DOHH2 (cell line): ENCODE measurements at regions not wholly inside any gene's neighbourhood (a gene's known extent, or its start where the extent isn't known, plus 50 kb on each side); places are given as distances from the start of the nearest gene placed in this dataset.
"Not testable (repeated sequence)": the region's sequence is repeated elsewhere in the genome, so short reads cannot be mapped to it uniquely, and the experiment has no call there.

Experiments used
- H3F3A ChIP-seq: fragments of 200-600 bp; sonication (generic), shearing (Covaris generic); 2 replicates; pipeline ENCODE4 v1.6.0; 2016; ENCODE audit warnings: antibody characterized with exemption, mild to moderate bottlenecking; ENCODE audit not compliant: control insufficient read depth, insufficient read depth
- H3K27ac ChIP-seq: fragments of 200-600 bp; sonication (generic); 2 replicates; pipeline ENCODE4 v1.5.1; 2014; ENCODE audit warnings: low read depth, mild to moderate bottlenecking, low read length, moderate library complexity
- H3K27me3 ChIP-seq: fragments of 200-600 bp; sonication (generic); 2 replicates; pipeline ENCODE4 v1.6.1; 2014; ENCODE audit warnings: mild to moderate bottlenecking, low read length, mixed read lengths; ENCODE audit not compliant: control insufficient read depth
- H3K36me3 ChIP-seq: fragments of 200-600 bp; sonication (generic); 2 replicates; pipeline ENCODE4 v1.6.1; 2014; ENCODE audit warnings: mild to moderate bottlenecking, low read length, moderate library complexity, mixed read lengths; ENCODE audit not compliant: control insufficient read depth
- H3K4me1 ChIP-seq: fragments of 200-600 bp; sonication (generic); 2 replicates; pipeline ENCODE4 v1.6.1; 2014; ENCODE audit warnings: mild to moderate bottlenecking, low read length, mixed read lengths; ENCODE audit not compliant: control insufficient read depth
- H3K4me2 ChIP-seq: fragments of 200-600 bp; sonication (generic); 2 replicates; pipeline ENCODE4 v1.6.0; 2014; ENCODE audit warnings: mild to moderate bottlenecking, low read length, moderate library complexity
- H3K4me3 ChIP-seq: fragments of 200-600 bp; sonication (generic); 2 replicates; pipeline ENCODE4 v1.5.1; 2014; ENCODE audit warnings: mild to moderate bottlenecking, low read length, mixed read lengths
- H3K79me2 ChIP-seq: fragments of 200-600 bp; sonication (generic); 2 replicates; pipeline ENCODE4 v1.6.1; 2014; ENCODE audit warnings: mild to moderate bottlenecking, low read length, mixed read lengths; ENCODE audit not compliant: control insufficient read depth
- H3K9me2 ChIP-seq: fragments of 200-600 bp; sonication (generic); replicated peaks from 2 replicates; pipeline ENCODE4 v1.6.1; 2014; ENCODE audit warnings: mild to moderate bottlenecking, low read length, mixed read lengths; ENCODE audit not compliant: control insufficient read depth
- H3K9me3 ChIP-seq: fragments of 200-600 bp; sonication (generic); 2 replicates; pipeline ENCODE4 v1.6.1; 2014; ENCODE audit warnings: antibody characterized with exemption, low read length, mixed read lengths; ENCODE audit not compliant: control insufficient read depth, insufficient read depth
- H4K20me1 ChIP-seq: fragments of 200-600 bp; sonication (generic); 2 replicates; pipeline ENCODE4 v1.6.0; 2014; ENCODE audit warnings: low read depth, mild to moderate bottlenecking, antibody characterized with exemption, low read length, moderate library complexity; ENCODE audit not compliant: control insufficient read depth, insufficient read depth

- not testable (repeated sequence) for H3K9me2 ChIP-seq, H3F3A ChIP-seq, H3K36me3 ChIP-seq, H3K9me3 ChIP-seq, H3K79me2 ChIP-seq, H3K27ac ChIP-seq, H4K20me1 ChIP-seq, H3K4me2 ChIP-seq, H3K4me1 ChIP-seq, H3K27me3 ChIP-seq, H3K4me3 ChIP-seq
These were observed 475.9 kb downstream of the PRIM2 start for GRCh38 chr6:57793398-57793762.

- not testable (repeated sequence) for H3K4me1 ChIP-seq, H3K4me3 ChIP-seq, H3K79me2 ChIP-seq, H3K27ac ChIP-seq, H3K27me3 ChIP-seq, H3K9me2 ChIP-seq, H3K36me3 ChIP-seq, H3K4me2 ChIP-seq, H4K20me1 ChIP-seq
- peaks cover 14% of the 10 kb centered on the region for H3K9me3 ChIP-seq
- peaks cover 10% of the 10 kb centered on the region; the same call in 1 of the 2 replicates for H3F3A ChIP-seq
These were observed 482.5 kb downstream of the PRIM2 start for GRCh38 chr6:57799703-57800479.

- H3K79me2 ChIP-seq, H3F3A ChIP-seq, H3K27ac ChIP-seq, H3K9me2 ChIP-seq, H3K27me3 ChIP-seq, H4K20me1 ChIP-seq, H3K4me3 ChIP-seq, H3K4me1 ChIP-seq, H3K36me3 ChIP-seq, H3K4me2 ChIP-seq: not testable (repeated sequence)
- peaks cover 11% of the 10 kb centered on the region; the same call in 1 of the 2 replicates for H3K9me3 ChIP-seq
These were observed 491.2 kb downstream of the PRIM2 start for GRCh38 chr6:57808581-57808980.

- not testable (repeated sequence) for H4K20me1 ChIP-seq, H3K27me3 ChIP-seq, H3K79me2 ChIP-seq, H3K27ac ChIP-seq, H3K4me2 ChIP-seq, H3K9me3 ChIP-seq, H3K36me3 ChIP-seq, H3F3A ChIP-seq, H3K9me2 ChIP-seq, H3K4me1 ChIP-seq, H3K4me3 ChIP-seq
These were observed 492.0 kb downstream of the PRIM2 start for GRCh38 chr6:57809454-57809853.

- H3K9me3 ChIP-seq, H3K4me1 ChIP-seq, H3K27ac ChIP-seq, H3K9me2 ChIP-seq, H3K79me2 ChIP-seq, H3K27me3 ChIP-seq, H3K4me2 ChIP-seq, H3F3A ChIP-seq, H4K20me1 ChIP-seq, H3K4me3 ChIP-seq, H3K36me3 ChIP-seq: not testable (repeated sequence)
These were observed 496.0 kb downstream of the PRIM2 start for GRCh38 chr6:57813271-57814075.

GRCh38 chr6:57815826-57816225 is 498.4 kb downstream of the PRIM2 start:
- not testable (repeated sequence) for H3K9me2 ChIP-seq, H3F3A ChIP-seq, H3K27me3 ChIP-seq, H3K4me2 ChIP-seq, H3K4me3 ChIP-seq, H4K20me1 ChIP-seq, H3K27ac ChIP-seq, H3K4me1 ChIP-seq, H3K79me2 ChIP-seq, H3K9me3 ChIP-seq, H3K36me3 ChIP-seq

GRCh38 chr6:57821325-57821724 is 503.9 kb downstream of the PRIM2 start:
- not testable (repeated sequence) for H3K27me3 ChIP-seq, H3F3A ChIP-seq, H3K4me2 ChIP-seq, H3K9me2 ChIP-seq, H3K79me2 ChIP-seq, H4K20me1 ChIP-seq, H3K9me3 ChIP-seq, H3K4me1 ChIP-seq, H3K4me3 ChIP-seq, H3K36me3 ChIP-seq, H3K27ac ChIP-seq

GRCh38 chr6:57822448-57822847 is 505.0 kb downstream of the PRIM2 start:
- not testable (repeated sequence) for H3K36me3 ChIP-seq, H4K20me1 ChIP-seq, H3K4me3 ChIP-seq

More at GRCh38 chr6:57822448-57822847, 505.0 kb downstream of the PRIM2 start:
- H3K4me1 ChIP-seq, H3K27ac ChIP-seq, H3K79me2 ChIP-seq, H3K4me2 ChIP-seq, H3K27me3 ChIP-seq, H3F3A ChIP-seq, H3K9me3 ChIP-seq, H3K9me2 ChIP-seq: not testable (repeated sequence)
